Stimulated activated CD8-positive, alpha-beta memory T cell treated with anti-CD3 and anti-CD28 coated beads, Interleukin-4, amount 100 ng/mL, for 24 hours (primary cell): ENCODE measurements at regions not wholly inside any gene's neighbourhood (a gene's known extent, or its start where the extent isn't known, plus 50 kb on each side); places are given as distances from the start of the nearest gene placed in this dataset.

Experiments
- DNase-seq: peaks from one replicate; pipeline ENCODE4 v3.0.0-alpha.2; 2020; ENCODE audit warnings: low read depth

- no peak for DNase-seq
Observed at GRCh38 chr13:21757763-21758162, 86.9 kb downstream of the FGF9 start.

- no peak for DNase-seq
Observed at GRCh38 chr13:21758441-21758840, 87.6 kb downstream of the FGF9 start.

GRCh38 chr13:21759463-21759862, 88.6 kb downstream of the FGF9 start:
- no peak for DNase-seq

GRCh38 chr13:21759911-21760310, 89.0 kb downstream of the FGF9 start:
- DNase-seq, result no peak

- DNase-seq, result no peak
Observed at GRCh38 chr13:21761770-21762169, 90.9 kb downstream of the FGF9 start.

GRCh38 chr13:21762512-21762911, 91.6 kb downstream of the FGF9 start:
- no peak for DNase-seq

- DNase-seq, result no peak
Observed at GRCh38 chr13:21767032-21767431, 96.2 kb downstream of the FGF9 start.

- DNase-seq, result no peak
Observed at GRCh38 chr13:21771075-21771474, 100.2 kb downstream of the FGF9 start.

GRCh38 chr13:21777166-21777565, 106.3 kb downstream of the FGF9 start:
- DNase-seq, result no peak

GRCh38 chr13:21777813-21778212, 106.9 kb downstream of the FGF9 start:
- DNase-seq, result no peak

- DNase-seq, result no peak
Observed at GRCh38 chr13:21782736-21783135, 111.9 kb downstream of the FGF9 start.

- no peak for DNase-seq
Observed at GRCh38 chr13:21785990-21786389, 115.1 kb downstream of the FGF9 start.

GRCh38 chr13:21796066-21796465, 125.2 kb downstream of the FGF9 start:
- DNase-seq, result no peak

- no peak for DNase-seq
Observed at GRCh38 chr13:21796775-21797514, 126.1 kb downstream of the FGF9 start.

GRCh38 chr13:21797736-21798135, 126.9 kb downstream of the FGF9 start:
- no peak for DNase-seq

- DNase-seq, result no peak
Observed at GRCh38 chr13:21798181-21798580, 127.3 kb downstream of the FGF9 start.

GRCh38 chr13:21799671-21800070, 128.8 kb downstream of the FGF9 start:
- DNase-seq, result no peak

- DNase-seq, result no peak
Observed at GRCh38 chr13:21800837-21801616, 130.2 kb downstream of the FGF9 start.

- no peak for DNase-seq
Observed at GRCh38 chr13:21805733-21806132, 134.9 kb downstream of the FGF9 start.

GRCh38 chr13:21812192-21812626, 141.3 kb downstream of the FGF9 start:
- DNase-seq, result no peak

- DNase-seq, result no peak
Observed at GRCh38 chr13:21813110-21813509, 142.2 kb downstream of the FGF9 start.

GRCh38 chr13:21813844-21814243, 143.0 kb downstream of the FGF9 start:
- DNase-seq, result no peak

- no peak for DNase-seq
Observed at GRCh38 chr13:21814604-21815003, 143.7 kb downstream of the FGF9 start.

GRCh38 chr13:21817878-21818277, 147.0 kb downstream of the FGF9 start:
- DNase-seq, result no peak
